ENCODE measurements at regions not wholly inside any gene's neighbourhood (a gene's known extent, or its start where the extent isn't known, plus 50 kb on each side); places are given as distances from the start of the nearest gene placed in this dataset.

- Histone ChIP-seq H3K36me3 (ENCODE audit: insufficient read depth, low read length) (no peaks in the 10 kb centered on the region), H4K20me1 (ENCODE audit: insufficient read depth, low read depth, low read length) (no peaks in the 10 kb centered on the region), H3K9me2 (replicated peaks; ENCODE audit: insufficient read depth, low read length) (no peaks in the 10 kb centered on the region), H2AFZ (ENCODE audit: low read length) (no peak overlapping the region), H3K27me3 (ENCODE audit: low read length) (no peaks in the 10 kb centered on the region), H3K9ac (ENCODE audit: low read length) (no peak overlapping the region), H3K4me1 (ENCODE audit: low read length) (no peaks in the 10 kb centered on the region), H3K9me3 (ENCODE audit: low read length) (no peaks in the 10 kb centered on the region; the same call in 1 of the 2 replicates), H3K27ac (ENCODE audit: low read length) (no peak overlapping the region), H3K4me3 (ENCODE audit: low read length) (no peak overlapping the region), H3K79me2 (ENCODE audit: low read length) (no peaks in the 10 kb centered on the region), H3K4me2 (ENCODE audit: low read depth, low read length, poor library complexity, severe bottlenecking) (no peak overlapping the region)
- DNase-seq, result no peak
These were observed 219.1 kb upstream of the AMOT start for GRCh38 chrX:113059714-113060113.

- H3K27me3 ChIP-seq (ENCODE audit: low read length), result no peaks in the 10 kb centered on the region
- no peak for DNase-seq
- no peak overlapping the region for H3K4me2 ChIP-seq (ENCODE audit: low read depth, low read length, poor library complexity, severe bottlenecking)
- H3K4me1 ChIP-seq (ENCODE audit: low read length), result no peaks in the 10 kb centered on the region
- no peaks in the 10 kb centered on the region for H3K9me2 ChIP-seq (replicated peaks; ENCODE audit: insufficient read depth, low read length)
- no peaks in the 10 kb centered on the region for H3K79me2 ChIP-seq (ENCODE audit: low read length)
- no peaks in the 10 kb centered on the region for H3K36me3 ChIP-seq (ENCODE audit: insufficient read depth, low read length)
- H3K9ac ChIP-seq (ENCODE audit: low read length), result no peak overlapping the region
- no peak overlapping the region for H3K27ac ChIP-seq (ENCODE audit: low read length)
- H3K4me3 ChIP-seq (ENCODE audit: low read length), result no peak overlapping the region
- no peaks in the 10 kb centered on the region for H4K20me1 ChIP-seq (ENCODE audit: insufficient read depth, low read depth, low read length)
- no peaks in the 10 kb centered on the region for H3K9me3 ChIP-seq (ENCODE audit: low read length)
- H2AFZ ChIP-seq (ENCODE audit: low read length), result no peak overlapping the region
These were observed 218.0 kb upstream of the AMOT start for GRCh38 chrX:113058634-113059033.

GRCh38 chrX:113048896-113049295, 208.3 kb upstream of the AMOT start:
- Histone ChIP-seq H3K4me3 (ENCODE audit: low read length) (no peak overlapping the region), H3K4me2 (ENCODE audit: low read depth, low read length, poor library complexity, severe bottlenecking) (no peak overlapping the region), H2AFZ (ENCODE audit: low read length) (no peak overlapping the region), H4K20me1 (ENCODE audit: insufficient read depth, low read depth, low read length) (no peaks in the 10 kb centered on the region), H3K27me3 (ENCODE audit: low read length) (no peaks in the 10 kb centered on the region), H3K27ac (ENCODE audit: low read length) (no peak overlapping the region), H3K9me3 (ENCODE audit: low read length) (peaks cover 6% of the 10 kb centered on the region; the same call in 1 of the 2 replicates), H3K9ac (ENCODE audit: low read length) (no peak overlapping the region), H3K4me1 (ENCODE audit: low read length) (no peaks in the 10 kb centered on the region), H3K36me3 (ENCODE audit: insufficient read depth, low read length) (no peaks in the 10 kb centered on the region), H3K79me2 (ENCODE audit: low read length) (no peaks in the 10 kb centered on the region), H3K9me2 (replicated peaks; ENCODE audit: insufficient read depth, low read length) (no peaks in the 10 kb centered on the region)
- DNase-seq, result no peak

GRCh38 chrX:113048480-113048879, 207.8 kb upstream of the AMOT start:
- H3K27ac ChIP-seq (ENCODE audit: low read length), result no peak overlapping the region
- no peak overlapping the region for H3K4me3 ChIP-seq (ENCODE audit: low read length)
- H3K4me2 ChIP-seq (ENCODE audit: low read depth, low read length, poor library complexity, severe bottlenecking), result no peak overlapping the region
- H3K27me3 ChIP-seq (ENCODE audit: low read length), result no peaks in the 10 kb centered on the region
- H3K9ac ChIP-seq (ENCODE audit: low read length), result no peak overlapping the region
- H3K9me2 ChIP-seq (replicated peaks; ENCODE audit: insufficient read depth, low read length), result no peaks in the 10 kb centered on the region
- H3K36me3 ChIP-seq (ENCODE audit: insufficient read depth, low read length), result no peaks in the 10 kb centered on the region
- no peaks in the 10 kb centered on the region for H3K79me2 ChIP-seq (ENCODE audit: low read length)
- H4K20me1 ChIP-seq (ENCODE audit: insufficient read depth, low read depth, low read length), result no peaks in the 10 kb centered on the region
- H2AFZ ChIP-seq (ENCODE audit: low read length), result no peak overlapping the region
- peaks cover 6% of the 10 kb centered on the region; the same call in 1 of the 2 replicates for H3K9me3 ChIP-seq (ENCODE audit: low read length)
- DNase-seq, result no peak
- H3K4me1 ChIP-seq (ENCODE audit: low read length), result no peaks in the 10 kb centered on the region

GRCh38 chrX:113033966-113034680, 193.5 kb upstream of the AMOT start:
- Histone ChIP-seq H3K9me2 (replicated peaks; ENCODE audit: insufficient read depth, low read length) (no peaks in the 10 kb centered on the region), H3K4me2 (ENCODE audit: low read depth, low read length, poor library complexity, severe bottlenecking) (no peak overlapping the region), H3K9me3 (ENCODE audit: low read length) (no peaks in the 10 kb centered on the region), H3K36me3 (ENCODE audit: insufficient read depth, low read length) (no peaks in the 10 kb centered on the region), H3K4me1 (ENCODE audit: low read length) (no peaks in the 10 kb centered on the region), H3K79me2 (ENCODE audit: low read length) (no peaks in the 10 kb centered on the region), H3K27me3 (ENCODE audit: low read length) (no peaks in the 10 kb centered on the region), H3K9ac (ENCODE audit: low read length) (no peak overlapping the region), H3K27ac (ENCODE audit: low read length) (no peak overlapping the region), H2AFZ (ENCODE audit: low read length) (no peak overlapping the region), H3K4me3 (ENCODE audit: low read length) (no peak overlapping the region), H4K20me1 (ENCODE audit: insufficient read depth, low read depth, low read length) (no peaks in the 10 kb centered on the region)
- no peak for DNase-seq

GRCh38 chrX:113019958-113020357, 179.3 kb upstream of the AMOT start:
- no peak overlapping the region for H3K9ac ChIP-seq (ENCODE audit: low read length)
- H3K79me2 ChIP-seq (ENCODE audit: low read length), result no peaks in the 10 kb centered on the region

GRCh38 chrX:113009837-113010236, 169.2 kb upstream of the AMOT start:
- no peaks in the 10 kb centered on the region for H3K9me3 ChIP-seq (ENCODE audit: low read length)
- no peaks in the 10 kb centered on the region for H3K4me1 ChIP-seq (ENCODE audit: low read length)
- H4K20me1 ChIP-seq (ENCODE audit: insufficient read depth, low read depth, low read length), result no peaks in the 10 kb centered on the region
- no peaks in the 10 kb centered on the region for H3K79me2 ChIP-seq (ENCODE audit: low read length)
- no peak overlapping the region for H3K4me2 ChIP-seq (ENCODE audit: low read depth, low read length, poor library complexity, severe bottlenecking)
- no peak for DNase-seq
- H3K36me3 ChIP-seq (ENCODE audit: insufficient read depth, low read length), result no peaks in the 10 kb centered on the region
- H3K9ac ChIP-seq (ENCODE audit: low read length), result no peak overlapping the region
- no peak overlapping the region for H3K4me3 ChIP-seq (ENCODE audit: low read length)
- H3K9me2 ChIP-seq (replicated peaks; ENCODE audit: insufficient read depth, low read length), result no peaks in the 10 kb centered on the region
- H3K27me3 ChIP-seq (ENCODE audit: low read length), result no peaks in the 10 kb centered on the region
- H3K27ac ChIP-seq (ENCODE audit: low read length), result no peak overlapping the region
- H2AFZ ChIP-seq (ENCODE audit: low read length), result no peak overlapping the region

More at GRCh38 chrX:113019958-113020357, 179.3 kb upstream of the AMOT start:
- Histone ChIP-seq H4K20me1 (ENCODE audit: insufficient read depth, low read depth, low read length) (no peaks in the 10 kb centered on the region), H3K27me3 (ENCODE audit: low read length) (no peaks in the 10 kb centered on the region), H2AFZ (ENCODE audit: low read length) (no peak overlapping the region), H3K4me3 (ENCODE audit: low read length) (no peak overlapping the region), H3K36me3 (ENCODE audit: insufficient read depth, low read length) (no peaks in the 10 kb centered on the region), H3K27ac (ENCODE audit: low read length) (no peak overlapping the region), H3K4me1 (ENCODE audit: low read length) (no peaks in the 10 kb centered on the region), H3K4me2 (ENCODE audit: low read depth, low read length, poor library complexity, severe bottlenecking) (no peak overlapping the region), H3K9me2 (replicated peaks; ENCODE audit: insufficient read depth, low read length) (no peaks in the 10 kb centered on the region), H3K9me3 (ENCODE audit: low read length) (no peaks in the 10 kb centered on the region)
- DNase-seq, result no peak

- no peaks in the 10 kb centered on the region for H3K36me3 ChIP-seq (ENCODE audit: insufficient read depth, low read length)
- no peak overlapping the region for H3K9ac ChIP-seq (ENCODE audit: low read length)
- H3K27me3 ChIP-seq (ENCODE audit: low read length), result no peaks in the 10 kb centered on the region
- no peaks in the 10 kb centered on the region for H3K9me3 ChIP-seq (ENCODE audit: low read length)
- H3K9me2 ChIP-seq (replicated peaks; ENCODE audit: insufficient read depth, low read length), result no peaks in the 10 kb centered on the region
- no peak overlapping the region for H3K4me3 ChIP-seq (ENCODE audit: low read length)
- H3K4me1 ChIP-seq (ENCODE audit: low read length), result no peaks in the 10 kb centered on the region
- no peak overlapping the region for H3K4me2 ChIP-seq (ENCODE audit: low read depth, low read length, poor library complexity, severe bottlenecking)
- no peak overlapping the region for H2AFZ ChIP-seq (ENCODE audit: low read length)
- DNase-seq, result no peak
- H3K79me2 ChIP-seq (ENCODE audit: low read length), result no peaks in the 10 kb centered on the region
- H3K27ac ChIP-seq (ENCODE audit: low read length), result no peak overlapping the region
- no peaks in the 10 kb centered on the region for H4K20me1 ChIP-seq (ENCODE audit: insufficient read depth, low read depth, low read length)
These were observed 168.4 kb upstream of the AMOT start for GRCh38 chrX:113009029-113009428.
